ENCODE measurements at regions not wholly inside any gene's neighbourhood (a gene's known extent, or its start where the extent isn't known, plus 50 kb on each side); places are given as distances from the start of the nearest gene placed in this dataset.

GRCh38 chr2:64762301-64762997 is 108.7 kb upstream of the SERTAD2 start:
- TF ChIP-seq POLR2A (IDR thresholded peaks at IDR 0.05) (no peak), CTCF (IDR thresholded peaks at IDR 0.05) (no peak)

Measured in sigmoid colon (tissue), 3 donors.